ENCODE measurements at regions not wholly inside any gene's neighbourhood (a gene's known extent, or its start where the extent isn't known, plus 50 kb on each side); places are given as distances from the start of the nearest gene placed in this dataset.

DNA sequence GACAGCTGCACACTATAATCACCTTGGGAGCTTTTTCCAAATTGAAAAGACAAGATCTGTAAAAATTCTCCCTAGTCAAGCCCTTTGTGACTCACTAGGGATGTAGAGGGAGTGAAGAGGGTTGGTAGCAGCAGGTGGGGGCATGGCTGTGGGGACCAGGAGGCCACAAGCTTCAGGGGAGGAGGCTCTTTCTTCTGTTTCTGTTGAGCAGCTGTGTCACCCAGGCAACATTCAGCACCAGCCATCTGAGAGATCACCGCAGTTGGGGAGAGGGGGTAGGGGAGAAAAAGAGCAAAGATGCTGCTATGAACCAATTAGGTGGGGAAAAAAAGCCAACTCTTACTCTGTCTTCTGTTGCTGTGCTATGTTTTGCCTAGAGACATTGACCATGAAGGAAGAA, 352.3 kb upstream of the MEIS1 start:
- Mint-ChIP-seq H3K36me3 (no peaks in the 10 kb centered on the region), H3K4me3 (no peak overlapping the region), H3K4me1 (no peaks in the 10 kb centered on the region), H3K9me3 (peaks cover 3% of the 10 kb centered on the region), H3K27ac (no peak overlapping the region)
- ATAC-seq, result no peak
- no peak for DNase-seq (ENCODE audit: low spot score in 2 of 2)

- Mint-ChIP-seq H3K4me1 (no peaks in the 10 kb centered on the region), H3K27ac (no peak overlapping the region), H3K36me3 (no peaks in the 10 kb centered on the region), H3K4me3 (no peak overlapping the region), H3K9me3 (no peaks in the 10 kb centered on the region)
- no peak for ATAC-seq
- DNase-seq (ENCODE audit: low spot score in 2 of 2), result no peak
Measured at GRCh38 chr2:66080127-66080526, 354.8 kb upstream of the MEIS1 start.

DNA sequence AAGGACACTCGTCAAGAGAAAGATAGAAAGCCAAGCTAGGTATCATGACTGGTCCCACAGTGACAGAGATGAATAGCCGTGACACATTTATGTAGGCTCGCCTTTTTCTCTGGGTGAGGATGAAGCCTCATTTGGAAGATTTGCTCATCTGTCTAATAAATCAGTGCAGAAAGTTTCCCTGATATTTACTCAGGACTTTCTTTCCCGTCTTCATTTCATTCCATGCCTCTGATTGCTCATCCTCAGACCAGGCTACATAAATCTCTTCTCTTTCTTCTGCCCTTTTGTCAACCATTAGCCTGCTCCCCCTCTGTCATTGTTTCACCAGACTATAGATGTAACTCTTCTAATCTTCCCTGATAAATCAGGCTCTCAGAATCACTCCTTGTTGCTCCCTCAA, 361.8 kb upstream of the MEIS1 start:
- ATAC-seq (no peak), DNase-seq (ENCODE audit: low spot score in 2 of 2) (no peak)
- H3K4me1 Mint-ChIP-seq, result no peaks in the 10 kb centered on the region
- H3K36me3 Mint-ChIP-seq, result no peaks in the 10 kb centered on the region
- no peak overlapping the region for H3K27ac Mint-ChIP-seq
- H3K9me3 Mint-ChIP-seq, result peaks cover 6% of the 10 kb centered on the region
- H3K4me3 Mint-ChIP-seq, result no peak overlapping the region

DNA sequence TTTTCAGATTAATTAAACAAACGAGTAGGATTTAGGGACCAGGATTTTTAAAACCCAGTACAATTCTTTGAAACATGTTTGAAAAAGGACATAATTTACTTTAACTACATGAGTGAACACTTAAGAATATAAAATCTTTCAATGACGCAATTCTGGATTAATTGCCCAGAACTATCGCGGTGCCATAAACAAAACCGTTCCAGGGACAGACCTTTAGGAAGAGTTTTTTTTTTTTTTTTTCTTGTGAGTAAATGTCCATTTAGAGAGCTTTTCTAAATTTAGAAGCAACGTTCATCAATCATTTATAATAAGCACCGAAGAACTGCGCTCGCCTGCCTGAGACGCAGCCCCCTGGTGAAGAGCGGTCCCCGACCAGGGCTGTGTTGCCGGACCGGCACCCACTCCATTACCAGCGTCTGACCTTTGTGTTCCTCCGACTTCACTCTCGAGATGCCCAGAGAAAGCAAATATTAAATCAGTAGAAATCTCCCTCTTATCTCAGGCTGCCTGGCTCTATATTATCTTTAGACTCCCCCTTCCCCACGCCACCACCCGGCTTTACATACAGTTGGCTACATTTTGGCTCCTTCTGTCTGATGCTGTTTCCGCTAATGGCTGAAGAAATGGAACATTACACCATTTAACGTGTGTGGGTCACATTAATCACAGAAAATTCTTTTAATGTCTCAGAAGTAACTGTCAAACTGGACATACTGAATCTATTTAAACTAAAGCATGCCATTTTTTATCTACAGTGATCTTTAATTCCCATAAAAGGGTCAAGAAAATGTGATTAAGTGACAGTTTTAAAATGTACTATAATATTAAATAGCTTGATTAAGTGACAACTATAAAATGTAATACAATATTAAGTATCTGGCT, 364.0 kb upstream of the MEIS1 start:
- Mint-ChIP-seq H3K9me3 (peaks cover 6% of the 10 kb centered on the region), H3K4me3 (no peak overlapping the region), H3K36me3 (no peaks in the 10 kb centered on the region), H3K4me1 (no peaks in the 10 kb centered on the region), H3K27ac (no peak overlapping the region)
- ATAC-seq, result no peak
- no peak for DNase-seq (ENCODE audit: low spot score in 2 of 2)

DNA sequence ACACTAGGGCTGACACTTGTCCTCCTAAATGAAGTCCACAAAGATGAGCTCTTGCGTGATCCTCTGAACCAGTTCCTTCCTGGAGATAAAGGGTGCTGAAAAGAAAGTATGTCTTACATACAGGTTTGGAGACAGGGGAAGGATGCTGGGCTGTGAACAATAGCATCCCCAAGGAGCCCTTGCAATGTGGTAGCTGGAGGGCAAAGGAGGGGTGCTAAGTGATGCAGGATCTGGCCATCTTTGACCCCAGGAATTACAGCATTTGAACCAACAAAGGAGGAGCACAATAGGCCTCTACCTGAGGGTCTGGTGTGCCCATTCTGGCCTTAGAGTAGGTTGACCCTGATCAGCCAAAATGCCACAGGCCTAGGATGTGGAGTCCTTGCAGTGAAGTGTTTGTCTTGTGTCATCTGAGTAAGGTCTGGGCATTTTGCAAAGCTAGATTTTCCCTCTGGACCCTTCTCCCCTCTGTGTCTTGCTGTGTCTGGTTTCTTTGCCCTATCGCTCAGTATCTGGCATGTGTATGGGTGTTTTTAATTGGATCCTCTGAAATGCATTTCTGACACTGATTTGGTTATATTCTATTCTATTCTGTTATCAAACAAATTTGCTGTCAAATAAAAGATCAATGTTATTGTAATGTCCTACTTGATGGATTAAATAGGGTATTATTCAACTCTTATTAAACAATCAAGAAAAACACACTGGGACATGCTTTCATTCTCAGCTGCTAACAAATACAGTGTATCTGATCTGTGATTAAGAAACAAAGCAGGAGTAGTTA, 364.8 kb upstream of the MEIS1 start:
- no peak overlapping the region for H3K27ac Mint-ChIP-seq
- ATAC-seq, result no peak
- H3K9me3 Mint-ChIP-seq, result peaks cover 6% of the 10 kb centered on the region

DNA sequence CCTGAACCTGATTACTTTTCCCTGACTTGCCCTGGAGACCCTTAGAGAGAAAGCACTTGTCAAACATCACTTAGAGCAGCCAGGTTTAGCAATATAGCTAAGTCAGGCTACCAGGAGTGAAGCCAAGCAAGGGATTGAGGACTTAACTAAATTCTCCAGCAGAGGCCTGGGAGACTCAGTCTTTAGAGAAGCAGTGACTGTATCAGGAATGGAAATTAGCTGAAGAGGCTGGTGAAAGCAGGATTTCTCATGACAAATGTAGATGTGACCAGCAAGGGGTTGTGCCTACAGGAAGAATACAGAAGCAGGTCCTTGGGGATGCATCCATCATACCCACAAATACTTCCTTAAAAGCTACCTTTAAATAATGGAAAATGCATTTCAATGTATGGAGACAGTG, 368.9 kb upstream of the MEIS1 start:
- no peak overlapping the region for H3K4me3 Mint-ChIP-seq
- H3K27ac Mint-ChIP-seq, result no peak overlapping the region
- H3K9me3 Mint-ChIP-seq, result peaks cover 7% of the 10 kb centered on the region
- no peak for ATAC-seq
- no peaks in the 10 kb centered on the region for H3K4me1 Mint-ChIP-seq
- DNase-seq (ENCODE audit: low spot score in 2 of 2), result no peak
- H3K36me3 Mint-ChIP-seq, result no peaks in the 10 kb centered on the region

More for the DNA sequence above, 364.8 kb upstream of the MEIS1 start:
- Mint-ChIP-seq H3K36me3 (no peaks in the 10 kb centered on the region), H3K4me3 (no peak overlapping the region), H3K4me1 (no peaks in the 10 kb centered on the region)
- DNase-seq (ENCODE audit: low spot score in 2 of 2), result no peak

DNA sequence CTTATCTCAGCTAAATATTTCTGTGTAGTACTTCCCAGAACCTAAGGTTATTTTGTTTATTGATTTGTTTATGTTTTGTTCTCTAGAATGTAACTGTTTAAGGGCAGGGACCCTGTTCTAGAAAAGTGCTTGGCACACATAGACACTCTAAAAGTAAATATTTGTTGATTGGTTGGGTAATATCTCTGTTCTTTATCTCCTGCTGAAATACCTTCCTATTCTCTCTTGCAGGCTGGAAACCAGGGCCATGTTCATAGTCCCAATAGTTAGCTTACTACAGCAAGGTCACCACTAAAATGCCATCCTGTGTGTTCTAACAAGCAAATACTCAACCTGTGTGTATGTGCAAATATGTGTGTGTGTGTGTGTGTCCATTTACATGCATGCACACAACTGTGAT, 375.6 kb upstream of the MEIS1 start:
- Mint-ChIP-seq H3K27ac (no peak overlapping the region), H3K36me3 (no peaks in the 10 kb centered on the region), H3K9me3 (no peaks in the 10 kb centered on the region), H3K4me1 (no peaks in the 10 kb centered on the region), H3K4me3 (no peak overlapping the region)
- ATAC-seq, result no peak
- DNase-seq (ENCODE audit: low spot score in 2 of 2), result no peak

- Mint-ChIP-seq H3K27ac (no peak overlapping the region), H3K4me1 (no peaks in the 10 kb centered on the region), H3K36me3 (no peaks in the 10 kb centered on the region), H3K4me3 (no peak overlapping the region), H3K9me3 (no peaks in the 10 kb centered on the region)
- no peak for DNase-seq (ENCODE audit: low spot score in 2 of 2)
- ATAC-seq, result no peak
Measured at GRCh38 chr2:66058675-66059074, 376.2 kb upstream of the MEIS1 start.

GRCh38 chr2:66057844-66058243, 377.1 kb upstream of the MEIS1 start:
- Mint-ChIP-seq H3K27ac (no peak overlapping the region), H3K4me1 (no peaks in the 10 kb centered on the region), H3K4me3 (no peak overlapping the region), H3K36me3 (no peaks in the 10 kb centered on the region), H3K9me3 (no peaks in the 10 kb centered on the region)
- no peak for DNase-seq (ENCODE audit: low spot score in 2 of 2)
- no peak for ATAC-seq

- DNase-seq (ENCODE audit: low spot score in 2 of 2) (no peak), ATAC-seq (no peak)
- no peak overlapping the region for H3K27ac Mint-ChIP-seq
- H3K9me3 Mint-ChIP-seq, result no peaks in the 10 kb centered on the region
- H3K36me3 Mint-ChIP-seq, result no peaks in the 10 kb centered on the region
- H3K4me3 Mint-ChIP-seq, result no peak overlapping the region
- no peaks in the 10 kb centered on the region for H3K4me1 Mint-ChIP-seq
Measured at GRCh38 chr2:66050392-66050791, 384.5 kb upstream of the MEIS1 start.

DNA sequence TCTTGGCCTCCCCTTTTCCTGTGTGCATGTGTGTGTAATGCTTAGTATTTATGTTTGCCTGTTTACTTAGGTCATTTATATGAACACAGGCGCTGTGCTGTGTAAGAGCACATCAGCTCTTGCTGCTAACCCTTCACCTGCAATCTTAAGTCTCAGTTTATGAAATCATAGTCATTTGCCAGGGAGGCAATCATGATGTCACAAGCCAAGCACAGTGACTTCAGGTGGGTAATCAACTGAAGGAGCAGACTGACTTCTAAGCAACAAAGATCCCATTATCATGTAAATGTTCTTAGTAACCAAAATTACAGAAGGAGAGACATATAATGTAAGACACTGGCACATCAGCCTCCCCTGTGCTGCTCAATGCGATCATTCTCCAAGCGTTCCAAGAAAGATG, 386.3 kb upstream of the MEIS1 start:
- Mint-ChIP-seq H3K36me3 (no peaks in the 10 kb centered on the region), H3K4me3 (no peak overlapping the region), H3K4me1 (no peaks in the 10 kb centered on the region), H3K27ac (no peak overlapping the region), H3K9me3 (no peaks in the 10 kb centered on the region)
- DNase-seq (ENCODE audit: low spot score in 2 of 2) (no peak), ATAC-seq (no peak)

GRCh38 chr2:66041902-66042657, 392.8 kb upstream of the MEIS1 start:
- DNase-seq (ENCODE audit: low spot score in 2 of 2) (no peak), ATAC-seq (no peak)
- Mint-ChIP-seq H3K36me3 (no peaks in the 10 kb centered on the region), H3K27ac (no peak overlapping the region), H3K9me3 (peaks cover 4% of the 10 kb centered on the region), H3K4me1 (no peaks in the 10 kb centered on the region), H3K4me3 (no peak overlapping the region)

DNA sequence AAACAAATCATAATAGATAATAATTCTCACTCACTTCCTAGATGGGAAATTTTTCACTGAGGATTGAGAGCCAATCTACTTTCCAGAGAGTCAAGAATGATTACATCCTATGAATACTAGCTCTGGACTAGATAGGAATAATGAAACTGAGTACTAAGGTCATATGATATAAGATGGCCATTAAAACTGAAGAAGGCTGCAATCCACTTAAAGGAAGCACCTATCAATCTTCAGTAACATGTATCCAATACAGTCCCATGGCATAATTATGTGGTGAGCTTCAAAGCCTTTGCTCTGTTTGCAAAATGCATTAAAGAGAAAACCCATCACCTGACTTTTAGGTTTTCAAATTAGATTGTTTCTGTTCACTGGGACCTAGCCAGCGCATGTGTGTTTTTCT, 398.0 kb upstream of the MEIS1 start:
- ATAC-seq (no peak), DNase-seq (ENCODE audit: low spot score in 2 of 2) (no peak)
- Mint-ChIP-seq H3K9me3 (no peaks in the 10 kb centered on the region), H3K4me3 (no peak overlapping the region), H3K27ac (no peak overlapping the region), H3K36me3 (no peaks in the 10 kb centered on the region), H3K4me1 (no peaks in the 10 kb centered on the region)

GRCh38 chr2:66034467-66034866, 400.5 kb upstream of the MEIS1 start:
- Mint-ChIP-seq H3K4me1 (no peaks in the 10 kb centered on the region), H3K4me3 (no peak overlapping the region), H3K27ac (no peak overlapping the region), H3K9me3 (peaks cover 3% of the 10 kb centered on the region), H3K36me3 (no peaks in the 10 kb centered on the region)
- no peak for ATAC-seq
- no peak for DNase-seq (ENCODE audit: low spot score in 2 of 2)

DNA sequence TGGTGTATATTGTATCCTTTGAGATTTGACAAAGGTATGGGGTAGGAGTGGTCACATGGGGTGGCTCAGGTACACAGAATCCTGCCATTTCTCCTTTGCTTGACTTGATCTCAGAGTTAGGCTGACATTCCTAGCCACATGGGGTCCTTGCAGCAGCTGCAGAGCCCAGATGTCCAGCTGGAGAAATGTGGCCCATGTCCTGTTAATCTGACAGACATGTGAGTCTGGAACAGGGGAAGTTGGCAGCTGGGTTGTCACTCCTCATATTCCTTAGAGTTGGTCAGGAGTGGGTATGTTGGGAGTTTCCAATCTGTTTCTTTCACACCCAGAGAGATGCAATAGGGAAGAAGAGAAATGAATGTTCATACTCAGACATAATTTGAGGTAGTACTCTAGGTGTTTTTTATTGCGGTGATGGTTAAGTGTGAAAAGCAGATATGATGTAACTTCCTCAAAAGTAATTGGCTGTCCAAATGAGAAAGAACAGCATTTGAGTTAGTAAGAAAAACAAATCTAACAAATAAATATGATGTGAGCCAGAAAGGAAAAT, 402.6 kb upstream of the MEIS1 start:
- H3K4me1 Mint-ChIP-seq, result no peaks in the 10 kb centered on the region
- H3K36me3 Mint-ChIP-seq, result no peaks in the 10 kb centered on the region
- ATAC-seq (no peak), DNase-seq (ENCODE audit: low spot score in 2 of 2) (no peak)
- H3K4me3 Mint-ChIP-seq, result no peak overlapping the region
- H3K9me3 Mint-ChIP-seq, result peaks cover 7% of the 10 kb centered on the region
- no peak overlapping the region for H3K27ac Mint-ChIP-seq

Measured in stimulated activated effector memory CD8-positive, alpha-beta T cell treated with anti-CD3 and anti-CD28 coated beads, Interleukin-12 subunit alpha, Interleukin-12 subunit beta, amount 100 ng/mL, for 72 hours (primary cell).